HEK293 (cell line): ENCODE measurements at regions not wholly inside any gene's neighbourhood (a gene's known extent, or its start where the extent isn't known, plus 50 kb on each side); places are given as distances from the start of the nearest gene placed in this dataset.

Experiments
- YY2 ChIP-seq: fragments of 450-650 bp; formaldehyde crosslinking; IDR thresholded peaks from 2 replicates; pipeline ENCODE4 v1.5.1; 2016; ENCODE audit warnings: missing biosample characterization, missing genetic modification characterization
- ZNF311 ChIP-seq: fragments of 450-650 bp; formaldehyde crosslinking; IDR thresholded peaks from 2 replicates; pipeline ENCODE4 v1.5.1; 2017; ENCODE audit warnings: missing biosample characterization, missing genetic modification characterization, borderline replicate concordance
- TF ChIP-seq, protein P1 (sequence below): fragments of 450-650 bp; formaldehyde crosslinking; IDR thresholded peaks from 2 replicates; pipeline ENCODE4 v1.5.1; 2016; ENCODE audit warnings: missing biosample characterization, missing genetic modification characterization
- TF ChIP-seq, protein P2 (sequence below): fragments of 450-650 bp; formaldehyde crosslinking; IDR thresholded peaks from 2 replicates; pipeline ENCODE4 v1.5.1; 2016; ENCODE audit warnings: missing biosample characterization, missing genetic modification characterization

DNA sequence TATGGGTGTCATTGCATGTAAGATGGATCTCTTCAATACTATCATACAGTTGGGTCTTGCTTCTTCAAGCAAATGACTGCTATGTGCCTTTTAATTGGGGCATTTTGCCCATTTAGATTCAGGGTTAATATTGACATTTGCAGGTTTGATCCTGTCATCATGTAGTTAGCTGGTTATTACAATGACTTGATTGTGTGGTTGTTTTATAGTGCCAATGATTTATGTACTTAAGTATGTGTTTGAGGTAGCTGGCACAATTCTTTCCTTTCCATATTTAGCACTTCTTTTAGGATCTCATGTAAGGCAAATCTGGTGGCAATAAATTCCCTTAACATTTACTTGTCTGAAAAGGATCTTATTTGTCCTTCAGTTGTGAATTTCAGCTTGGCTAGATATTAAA lies 267.5 kb downstream of the VGLL3 start:
- TF ChIP-seq, protein P1, sequence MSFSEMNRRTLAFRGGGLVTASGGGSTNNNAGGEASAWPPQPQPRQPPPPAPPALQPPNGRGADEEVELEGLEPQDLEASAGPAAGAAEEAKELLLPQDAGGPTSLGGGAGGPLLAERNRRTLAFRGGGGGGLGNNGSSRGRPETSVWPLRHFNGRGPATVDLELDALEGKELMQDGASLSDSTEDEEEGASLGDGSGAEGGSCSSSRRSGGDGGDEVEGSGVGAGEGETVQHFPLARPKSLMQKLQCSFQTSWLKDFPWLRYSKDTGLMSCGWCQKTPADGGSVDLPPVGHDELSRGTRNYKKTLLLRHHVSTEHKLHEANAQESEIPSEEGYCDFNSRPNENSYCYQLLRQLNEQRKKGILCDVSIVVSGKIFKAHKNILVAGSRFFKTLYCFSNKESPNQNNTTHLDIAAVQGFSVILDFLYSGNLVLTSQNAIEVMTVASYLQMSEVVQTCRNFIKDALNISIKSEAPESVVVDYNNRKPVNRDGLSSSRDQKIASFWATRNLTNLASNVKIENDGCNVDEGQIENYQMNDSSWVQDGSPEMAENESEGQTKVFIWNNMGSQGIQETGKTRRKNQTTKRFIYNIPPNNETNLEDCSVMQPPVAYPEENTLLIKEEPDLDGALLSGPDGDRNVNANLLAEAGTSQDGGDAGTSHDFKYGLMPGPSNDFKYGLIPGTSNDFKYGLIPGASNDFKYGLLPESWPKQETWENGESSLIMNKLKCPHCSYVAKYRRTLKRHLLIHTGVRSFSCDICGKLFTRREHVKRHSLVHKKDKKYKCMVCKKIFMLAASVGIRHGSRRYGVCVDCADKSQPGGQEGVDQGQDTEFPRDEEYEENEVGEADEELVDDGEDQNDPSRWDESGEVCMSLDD (tag by site-specific recombination) = no peak
- TF ChIP-seq, protein P2, sequence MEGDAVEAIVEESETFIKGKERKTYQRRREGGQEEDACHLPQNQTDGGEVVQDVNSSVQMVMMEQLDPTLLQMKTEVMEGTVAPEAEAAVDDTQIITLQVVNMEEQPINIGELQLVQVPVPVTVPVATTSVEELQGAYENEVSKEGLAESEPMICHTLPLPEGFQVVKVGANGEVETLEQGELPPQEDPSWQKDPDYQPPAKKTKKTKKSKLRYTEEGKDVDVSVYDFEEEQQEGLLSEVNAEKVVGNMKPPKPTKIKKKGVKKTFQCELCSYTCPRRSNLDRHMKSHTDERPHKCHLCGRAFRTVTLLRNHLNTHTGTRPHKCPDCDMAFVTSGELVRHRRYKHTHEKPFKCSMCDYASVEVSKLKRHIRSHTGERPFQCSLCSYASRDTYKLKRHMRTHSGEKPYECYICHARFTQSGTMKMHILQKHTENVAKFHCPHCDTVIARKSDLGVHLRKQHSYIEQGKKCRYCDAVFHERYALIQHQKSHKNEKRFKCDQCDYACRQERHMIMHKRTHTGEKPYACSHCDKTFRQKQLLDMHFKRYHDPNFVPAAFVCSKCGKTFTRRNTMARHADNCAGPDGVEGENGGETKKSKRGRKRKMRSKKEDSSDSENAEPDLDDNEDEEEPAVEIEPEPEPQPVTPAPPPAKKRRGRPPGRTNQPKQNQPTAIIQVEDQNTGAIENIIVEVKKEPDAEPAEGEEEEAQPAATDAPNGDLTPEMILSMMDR = no peak
- no peak for TF ChIP-seq ZNF311 (tag by site-specific recombination)
- no peak for TF ChIP-seq YY2 (tag by site-specific recombination)
